ENCODE measurements at regions not wholly inside any gene's neighbourhood (a gene's known extent, or its start where the extent isn't known, plus 50 kb on each side); places are given as distances from the start of the nearest gene placed in this dataset.

GRCh38 chr2:177010146-177010545 lies 202.4 kb upstream of the HNRNPA3 start:
- Histone ChIP-seq H3K4ac (ENCODE audit: low read depth, low read length) (no peak overlapping the region), H4K8ac (ENCODE audit: low read depth, low read length) (no peak overlapping the region), H3K9ac (ENCODE audit: low read length) (no peak overlapping the region), H3K27ac (ENCODE audit: low read depth, low read length) (no peak overlapping the region), H2BK15ac (replicated peaks; ENCODE audit: low read depth) (no peak overlapping the region), H3K79me1 (ENCODE audit: low read length) (no peaks in the 10 kb centered on the region), H3K27me3 (ENCODE audit: insufficient read depth, low read length, poor library complexity) (no peaks in the 10 kb centered on the region), H3K4me3 (ENCODE audit: low read length) (no peak overlapping the region), H3K23ac (ENCODE audit: low read length) (no peak overlapping the region), H2AK5ac (ENCODE audit: low read length) (no peak overlapping the region), H3K56ac (ENCODE audit: low read length) (no peak overlapping the region), H2BK5ac (ENCODE audit: low read length) (no peak overlapping the region), H3K4me1 (ENCODE audit: control insufficient read depth, low read depth, low read length) (no peaks in the 10 kb centered on the region), H2BK120ac (ENCODE audit: low read depth, low read length) (no peak overlapping the region), H3K4me2 (ENCODE audit: low read length) (no peak overlapping the region), H3K79me2 (ENCODE audit: control insufficient read depth, insufficient read depth, low read length) (no peaks in the 10 kb centered on the region), H3K36me3 (ENCODE audit: control insufficient read depth, insufficient read depth, low read length) (no peaks in the 10 kb centered on the region), H4K5ac (ENCODE audit: low read length) (no peak overlapping the region), H3K18ac (ENCODE audit: low read length) (no peak overlapping the region)
- WGBS (ENCODE audit: extremely low coverage, insufficient coverage, low lambda C conversion rate) = no CpG with 5 or more reads among the region's 6 CpGs
- no peak for DNase-seq

DNA sequence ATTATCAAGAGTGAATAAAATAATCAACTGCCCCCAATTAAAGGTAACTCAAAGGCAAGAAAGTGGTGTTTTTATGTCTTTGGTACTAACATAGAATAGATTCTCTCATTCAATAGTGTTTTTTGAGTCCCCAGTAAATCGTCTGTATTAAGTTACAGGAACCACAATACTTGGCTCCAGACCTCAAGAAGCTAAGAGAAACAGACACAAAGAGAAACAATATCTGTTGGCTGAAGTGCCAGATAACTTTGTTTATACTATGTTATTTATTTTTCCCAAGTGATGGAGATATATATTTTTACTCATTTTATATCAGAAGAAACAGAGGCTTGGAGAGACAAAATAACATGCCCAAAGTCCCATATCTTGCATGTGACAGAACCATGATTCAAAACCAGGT lies 201.7 kb upstream of the HNRNPA3 start:
- Histone ChIP-seq H3K4me1 (ENCODE audit: control insufficient read depth, low read depth, low read length) (no peaks in the 10 kb centered on the region), H3K4me2 (ENCODE audit: low read length) (no peak overlapping the region), H3K36me3 (ENCODE audit: control insufficient read depth, insufficient read depth, low read length) (no peaks in the 10 kb centered on the region), H3K9ac (ENCODE audit: low read length) (no peak overlapping the region), H3K79me2 (ENCODE audit: control insufficient read depth, insufficient read depth, low read length) (no peaks in the 10 kb centered on the region), H2BK5ac (ENCODE audit: low read length) (no peak overlapping the region), H3K23ac (ENCODE audit: low read length) (no peak overlapping the region), H3K27ac (ENCODE audit: low read depth, low read length) (no peak overlapping the region), H4K5ac (ENCODE audit: low read length) (no peak overlapping the region), H3K4ac (ENCODE audit: low read depth, low read length) (no peak overlapping the region), H3K18ac (ENCODE audit: low read length) (no peak overlapping the region), H2BK15ac (replicated peaks; ENCODE audit: low read depth) (no peak overlapping the region), H2AK5ac (ENCODE audit: low read length) (no peak overlapping the region), H3K56ac (ENCODE audit: low read length) (no peak overlapping the region), H3K27me3 (ENCODE audit: insufficient read depth, low read length, poor library complexity) (no peaks in the 10 kb centered on the region), H3K79me1 (ENCODE audit: low read length) (no peaks in the 10 kb centered on the region), H4K8ac (ENCODE audit: low read depth, low read length) (no peak overlapping the region), H3K4me3 (ENCODE audit: low read length) (no peak overlapping the region), H2BK120ac (ENCODE audit: low read depth, low read length) (no peak overlapping the region)
- WGBS (ENCODE audit: extremely low coverage, insufficient coverage, low lambda C conversion rate) = no CpG with 5 or more reads among the region's 1 CpG
- no peak for DNase-seq

DNA sequence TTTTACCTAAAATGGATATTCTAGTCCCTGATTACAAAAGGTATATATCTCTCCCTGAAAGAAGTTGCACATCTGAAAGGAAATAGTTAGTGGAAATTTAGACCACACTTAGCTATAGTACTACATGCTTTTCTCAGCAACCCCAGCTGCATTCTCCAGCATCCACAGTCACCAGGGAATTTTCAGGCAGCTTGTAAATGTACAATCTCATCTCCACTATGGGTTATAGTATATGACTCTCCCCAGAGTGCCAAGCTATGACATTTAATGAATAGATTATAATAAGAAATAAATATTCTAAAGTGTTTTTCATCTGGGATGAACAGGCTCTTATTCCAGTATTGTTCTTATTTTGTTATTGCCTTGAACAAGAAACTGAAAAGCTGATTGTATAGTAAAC lies 197.6 kb upstream of the HNRNPA3 start:
- Histone ChIP-seq H3K23ac (ENCODE audit: low read length) (no peak overlapping the region), H3K36me3 (ENCODE audit: control insufficient read depth, insufficient read depth, low read length) (no peaks in the 10 kb centered on the region), H2BK15ac (replicated peaks; ENCODE audit: low read depth) (no peak overlapping the region), H3K9ac (ENCODE audit: low read length) (no peak overlapping the region), H3K27ac (ENCODE audit: low read depth, low read length) (no peak overlapping the region), H3K4me2 (ENCODE audit: low read length) (no peak overlapping the region), H2BK5ac (ENCODE audit: low read length) (no peak overlapping the region), H3K18ac (ENCODE audit: low read length) (no peak overlapping the region), H2BK120ac (ENCODE audit: low read depth, low read length) (no peak overlapping the region), H3K79me1 (ENCODE audit: low read length) (no peaks in the 10 kb centered on the region), H3K56ac (ENCODE audit: low read length) (no peak overlapping the region), H4K5ac (ENCODE audit: low read length) (no peak overlapping the region), H3K27me3 (ENCODE audit: insufficient read depth, low read length, poor library complexity) (no peaks in the 10 kb centered on the region), H3K79me2 (ENCODE audit: control insufficient read depth, insufficient read depth, low read length) (no peaks in the 10 kb centered on the region), H3K4ac (ENCODE audit: low read depth, low read length) (no peak overlapping the region), H3K4me1 (ENCODE audit: control insufficient read depth, low read depth, low read length) (no peaks in the 10 kb centered on the region), H2AK5ac (ENCODE audit: low read length) (no peak overlapping the region), H4K8ac (ENCODE audit: low read depth, low read length) (no peak overlapping the region), H3K4me3 (ENCODE audit: low read length) (no peak overlapping the region)
- no peak for DNase-seq

DNA sequence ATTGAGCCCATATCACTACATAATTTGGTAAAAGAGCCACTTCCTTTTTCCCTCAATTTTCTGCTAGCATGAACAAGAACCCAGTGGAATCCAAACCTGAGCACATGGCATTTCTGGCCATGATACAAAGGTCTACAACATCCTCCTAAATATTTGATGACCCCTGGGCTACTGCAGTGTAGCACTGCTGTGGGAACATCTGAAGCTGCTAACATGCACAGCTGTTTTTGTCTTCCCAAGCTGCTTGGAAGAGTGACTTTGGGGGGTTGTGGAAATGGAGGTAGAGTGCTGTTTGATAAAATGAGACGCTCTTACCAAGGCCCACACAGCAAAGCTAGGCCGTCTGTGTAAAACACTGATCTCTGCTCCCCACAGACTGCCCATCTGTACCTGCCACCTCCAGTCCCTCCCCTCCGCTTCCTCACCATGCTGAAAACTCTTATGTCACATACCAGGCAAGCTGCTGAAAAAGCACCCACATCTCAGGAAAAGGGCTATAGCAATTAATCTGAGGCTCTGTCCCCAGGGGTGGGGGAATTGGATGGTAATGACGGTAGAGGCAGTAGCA lies 197.2 kb upstream of the HNRNPA3 start:
- H2BK5ac ChIP-seq (ENCODE audit: low read length) = no peak overlapping the region
- H3K27ac ChIP-seq (ENCODE audit: low read depth, low read length) = no peak overlapping the region
- no peak overlapping the region for H3K18ac ChIP-seq (ENCODE audit: low read length)
- no peaks in the 10 kb centered on the region for H3K4me1 ChIP-seq (ENCODE audit: control insufficient read depth, low read depth, low read length)
- WGBS (ENCODE audit: extremely low coverage, insufficient coverage, low lambda C conversion rate) = no CpG with 5 or more reads among the region's 4 CpGs
- H3K4ac ChIP-seq (ENCODE audit: low read depth, low read length) = no peak overlapping the region
- H3K23ac ChIP-seq (ENCODE audit: low read length) = no peak overlapping the region
- no peak overlapping the region for H3K9ac ChIP-seq (ENCODE audit: low read length)
- DNase-seq = no peak
- no peak overlapping the region for H2BK120ac ChIP-seq (ENCODE audit: low read depth, low read length)
- H3K56ac ChIP-seq (ENCODE audit: low read length) = no peak overlapping the region
- H3K79me1 ChIP-seq (ENCODE audit: low read length) = no peaks in the 10 kb centered on the region
- no peak overlapping the region for H3K4me3 ChIP-seq (ENCODE audit: low read length)
- no peak overlapping the region for H4K8ac ChIP-seq (ENCODE audit: low read depth, low read length)
- H3K27me3 ChIP-seq (ENCODE audit: insufficient read depth, low read length, poor library complexity) = no peaks in the 10 kb centered on the region
- H2BK15ac ChIP-seq (replicated peaks; ENCODE audit: low read depth) = no peak overlapping the region
- H3K79me2 ChIP-seq (ENCODE audit: control insufficient read depth, insufficient read depth, low read length) = no peaks in the 10 kb centered on the region
- H3K36me3 ChIP-seq (ENCODE audit: control insufficient read depth, insufficient read depth, low read length) = no peaks in the 10 kb centered on the region
- H2AK5ac ChIP-seq (ENCODE audit: low read length) = no peak overlapping the region
- no peak overlapping the region for H4K5ac ChIP-seq (ENCODE audit: low read length)
- H3K4me2 ChIP-seq (ENCODE audit: low read length) = no peak overlapping the region

DNA sequence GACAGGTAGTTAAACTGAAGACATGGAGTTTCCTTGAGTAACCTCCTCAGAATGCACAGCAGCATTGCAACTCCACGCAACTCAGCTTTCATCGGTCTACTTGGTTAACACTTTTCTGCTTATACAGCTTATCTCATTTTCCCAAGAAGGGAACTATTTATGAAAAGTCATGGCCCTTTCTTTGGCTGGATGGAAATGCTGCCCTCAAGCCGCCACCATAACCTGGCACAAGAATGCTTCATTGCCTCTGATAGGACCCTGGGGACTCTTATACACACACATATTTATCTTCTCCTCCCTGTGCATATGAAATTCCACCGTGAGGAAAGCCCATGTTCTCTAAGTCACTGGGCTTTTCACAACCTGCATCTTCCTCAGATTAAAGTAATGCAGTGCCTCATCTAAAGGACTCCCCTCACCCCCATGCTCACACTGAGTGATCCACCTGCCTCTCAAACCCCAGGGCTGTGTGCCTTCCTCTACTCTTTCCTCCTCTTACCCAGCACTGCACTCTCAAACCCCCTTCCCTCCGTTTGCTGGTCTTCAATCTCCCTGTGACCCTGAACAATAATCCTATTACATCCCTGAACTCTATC lies 192.0 kb upstream of the HNRNPA3 start:
- Histone ChIP-seq H2BK5ac (ENCODE audit: low read length) (no peak overlapping the region), H2BK120ac (ENCODE audit: low read depth, low read length) (no peak overlapping the region), H3K4me2 (ENCODE audit: low read length) (no peak overlapping the region), H3K4ac (ENCODE audit: low read depth, low read length) (no peak overlapping the region), H3K36me3 (ENCODE audit: control insufficient read depth, insufficient read depth, low read length) (no peaks in the 10 kb centered on the region), H4K8ac (ENCODE audit: low read depth, low read length) (no peak overlapping the region), H3K56ac (ENCODE audit: low read length) (no peak overlapping the region), H3K27ac (ENCODE audit: low read depth, low read length) (no peak overlapping the region), H3K18ac (ENCODE audit: low read length) (no peak overlapping the region), H2AK5ac (ENCODE audit: low read length) (no peak overlapping the region), H3K79me1 (ENCODE audit: low read length) (no peaks in the 10 kb centered on the region), H3K79me2 (ENCODE audit: control insufficient read depth, insufficient read depth, low read length) (no peaks in the 10 kb centered on the region), H3K4me3 (ENCODE audit: low read length) (no peak overlapping the region), H3K4me1 (ENCODE audit: control insufficient read depth, low read depth, low read length) (no peaks in the 10 kb centered on the region), H4K5ac (ENCODE audit: low read length) (no peak overlapping the region), H3K23ac (ENCODE audit: low read length) (no peak overlapping the region), H2BK15ac (replicated peaks; ENCODE audit: low read depth) (no peak overlapping the region), H3K9ac (ENCODE audit: low read length) (no peak overlapping the region), H3K27me3 (ENCODE audit: insufficient read depth, low read length, poor library complexity) (no peaks in the 10 kb centered on the region)
- DNase-seq = no peak
- no CpG with 5 or more reads among the region's 5 CpGs for WGBS (ENCODE audit: extremely low coverage, insufficient coverage, low lambda C conversion rate)

DNA sequence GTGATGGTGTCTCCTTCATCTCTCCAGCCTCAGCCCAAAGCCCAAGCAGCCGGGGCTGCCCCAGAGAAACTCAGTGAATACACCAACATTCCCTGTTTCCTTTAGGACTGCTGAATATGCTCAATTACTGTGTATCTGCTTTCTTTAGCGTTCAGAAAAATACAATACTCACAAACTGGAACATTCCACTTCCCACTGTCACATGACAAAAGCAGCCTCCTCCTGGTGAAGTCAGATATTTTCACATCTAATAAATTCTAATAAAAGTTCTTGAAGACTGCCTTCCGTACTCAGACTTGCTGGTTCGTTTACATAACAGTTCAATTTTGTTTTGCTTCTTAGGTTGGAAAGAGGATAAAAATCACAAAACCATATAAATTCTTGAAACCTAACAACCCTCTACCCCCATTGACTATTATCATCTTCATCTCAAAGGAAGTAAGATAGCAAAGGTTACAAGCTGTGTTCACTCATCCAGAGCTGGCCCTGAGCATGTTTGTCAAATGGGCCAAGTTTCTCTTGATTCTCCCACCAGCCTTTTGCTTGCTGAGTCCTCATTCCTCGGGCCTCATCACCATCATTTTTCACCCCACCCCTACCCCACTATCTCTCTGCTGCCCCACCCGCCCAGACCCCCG lies 190.8 kb upstream of the HNRNPA3 start:
- Histone ChIP-seq H3K79me1 (ENCODE audit: low read length) (no peaks in the 10 kb centered on the region), H2BK120ac (ENCODE audit: low read depth, low read length) (no peak overlapping the region), H3K4me1 (ENCODE audit: control insufficient read depth, low read depth, low read length) (no peaks in the 10 kb centered on the region), H2BK15ac (replicated peaks; ENCODE audit: low read depth) (no peak overlapping the region), H3K79me2 (ENCODE audit: control insufficient read depth, insufficient read depth, low read length) (no peaks in the 10 kb centered on the region), H3K27me3 (ENCODE audit: insufficient read depth, low read length, poor library complexity) (no peaks in the 10 kb centered on the region), H3K23ac (ENCODE audit: low read length) (no peak overlapping the region), H4K8ac (ENCODE audit: low read depth, low read length) (no peak overlapping the region), H2AK5ac (ENCODE audit: low read length) (no peak overlapping the region), H2BK5ac (ENCODE audit: low read length) (no peak overlapping the region), H3K9ac (ENCODE audit: low read length) (no peak overlapping the region), H4K5ac (ENCODE audit: low read length) (no peak overlapping the region), H3K27ac (ENCODE audit: low read depth, low read length) (no peak overlapping the region), H3K4me3 (ENCODE audit: low read length) (no peak overlapping the region), H3K4ac (ENCODE audit: low read depth, low read length) (no peak overlapping the region), H3K4me2 (ENCODE audit: low read length) (no peak overlapping the region), H3K56ac (ENCODE audit: low read length) (no peak overlapping the region), H3K36me3 (ENCODE audit: control insufficient read depth, insufficient read depth, low read length) (no peaks in the 10 kb centered on the region), H3K18ac (ENCODE audit: low read length) (no peak overlapping the region)
- WGBS (ENCODE audit: extremely low coverage, insufficient coverage, low lambda C conversion rate) = no CpG with 5 or more reads among the region's 7 CpGs
- no peak for DNase-seq
